HG03439 (cell line): ENCODE measurements at regions not wholly inside any gene's neighbourhood (a gene's known extent, or its start where the extent isn't known, plus 50 kb on each side); places are given as distances from the start of the nearest gene placed in this dataset.

Source experiments
- ATAC-seq: cut with Tn5 transposase; IDR thresholded peaks from one replicate; pipeline ENCODE4 v1.9.1; 2021; ENCODE audit warnings: mild to moderate bottlenecking, moderate library complexity; ENCODE audit not compliant: unreplicated experiment

GRCh38 chr17:77361986-77362620 lies 221.3 kb downstream of the SEC14L1 start:
- no peak for ATAC-seq

DNA sequence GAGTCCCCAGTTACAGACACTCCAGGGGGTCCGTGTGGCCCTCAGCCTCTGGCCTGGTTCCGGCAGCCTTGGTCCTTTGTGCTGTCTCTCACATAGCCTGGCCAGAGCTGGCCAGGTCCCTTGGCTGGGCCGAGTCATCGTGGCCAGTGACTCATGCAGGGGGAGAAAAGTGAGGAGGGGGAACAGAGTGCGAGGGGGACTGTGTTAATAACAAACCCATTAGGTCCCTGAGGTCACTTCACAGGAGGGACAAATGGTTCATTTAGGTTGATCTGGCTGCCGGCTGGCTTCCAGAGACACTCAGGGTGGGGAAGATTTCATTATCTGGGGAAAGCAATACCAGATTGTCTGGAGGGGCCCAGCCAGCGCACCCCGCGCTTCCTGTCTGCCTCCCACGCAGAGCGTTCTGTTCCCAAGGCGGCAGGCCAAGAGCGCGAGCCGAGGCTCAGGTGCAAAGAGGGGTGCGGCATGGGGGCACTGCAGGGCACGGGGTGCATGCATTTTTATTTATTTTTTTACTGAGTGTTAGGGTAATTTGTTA lies 223.1 kb downstream of the SEC14L1 start:
- no peak for ATAC-seq

- ATAC-seq, result no peak
Measured at GRCh38 chr17:77364381-77364911, 223.7 kb downstream of the SEC14L1 start.

- no peak for ATAC-seq
Measured at GRCh38 chr17:77364941-77365583, 224.3 kb downstream of the SEC14L1 start.

DNA sequence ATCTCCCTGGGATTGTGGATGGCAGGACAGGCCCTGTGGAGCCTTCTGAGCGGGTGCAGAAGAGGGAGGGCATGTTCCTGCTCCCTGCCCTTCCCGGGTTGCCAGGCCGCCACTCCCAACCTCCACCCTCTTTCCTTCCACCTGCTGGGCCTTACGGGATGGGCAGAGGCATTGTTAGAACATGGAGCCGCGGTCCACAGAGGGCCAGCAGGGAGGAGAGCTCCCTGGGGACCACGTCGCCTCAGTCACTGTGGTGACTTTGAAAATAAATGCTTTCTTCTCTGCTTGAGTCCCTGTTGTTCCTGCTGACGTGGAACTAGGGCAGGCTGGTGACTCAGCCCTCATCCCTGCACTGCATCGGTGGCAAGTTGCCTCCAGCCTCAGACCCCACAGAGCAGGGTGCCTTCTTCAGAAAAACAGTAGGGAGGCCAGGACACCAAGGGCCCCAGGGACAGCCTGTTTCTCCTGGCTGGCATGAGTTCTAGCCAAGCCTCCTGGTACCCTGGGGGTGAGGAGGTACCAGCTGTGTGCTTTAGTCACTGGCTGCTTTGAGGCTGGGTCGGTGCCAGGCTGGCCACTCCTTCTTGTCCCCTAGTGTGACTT lies 224.9 kb downstream of the SEC14L1 start:
- no peak for ATAC-seq

- no peak for ATAC-seq
Measured at GRCh38 chr17:77366206-77366557, 225.4 kb downstream of the SEC14L1 start.

DNA sequence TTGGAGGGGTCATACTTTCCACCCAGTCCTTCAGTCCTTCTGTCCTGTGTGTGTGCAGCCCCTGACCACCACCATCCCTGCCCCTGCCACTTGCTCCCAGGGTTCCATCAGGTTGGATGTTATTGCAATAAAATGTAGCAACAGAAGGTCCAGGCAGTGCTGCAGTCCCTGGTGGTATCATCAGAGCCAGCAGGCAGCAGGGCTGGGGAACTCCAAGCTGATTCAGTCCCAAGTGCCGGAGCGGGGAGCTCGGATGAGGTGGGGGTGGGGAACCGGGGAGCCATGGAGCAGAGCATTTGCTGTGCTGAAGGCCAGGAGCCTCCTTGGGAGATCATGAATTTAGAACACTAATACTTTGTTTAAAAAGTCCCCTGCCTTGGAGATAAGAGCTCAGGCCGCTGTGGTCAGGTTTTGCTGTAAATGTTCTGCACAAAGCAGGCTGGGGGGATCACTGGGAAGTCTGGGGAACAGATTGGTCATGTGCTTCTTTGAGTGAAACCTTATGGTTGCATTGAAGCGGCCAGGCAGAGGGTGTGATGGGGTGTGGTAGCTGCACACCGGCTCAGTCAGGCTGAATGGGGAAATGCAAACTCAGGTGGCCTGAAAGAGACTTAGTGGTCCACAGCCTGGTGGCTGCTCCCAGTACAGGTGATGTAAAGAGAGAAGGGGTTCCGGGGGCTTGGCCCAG lies 225.9 kb downstream of the SEC14L1 start:
- no peak for ATAC-seq

GRCh38 chr17:77369544-77369971 lies 228.8 kb downstream of the SEC14L1 start:
- no peak for ATAC-seq

DNA sequence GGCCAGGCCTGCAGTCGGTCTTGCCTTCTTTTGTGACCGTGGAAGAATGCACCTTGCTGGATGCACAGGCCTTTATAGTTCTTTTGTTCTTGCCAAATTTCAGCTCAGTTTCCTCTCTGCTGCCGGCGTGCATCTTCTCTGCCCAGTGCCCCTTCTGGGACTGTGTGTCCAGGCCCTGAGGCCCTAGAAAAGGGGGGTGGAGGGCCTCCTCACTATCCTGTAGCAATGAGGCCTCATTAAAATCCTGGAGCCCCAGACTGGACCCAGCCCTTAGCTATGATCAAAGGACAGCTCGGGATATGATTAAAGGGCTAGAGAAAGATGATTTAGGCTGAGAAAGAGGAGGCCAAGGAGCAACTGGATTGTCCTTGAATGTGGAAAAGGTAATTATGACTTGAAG lies 229.8 kb downstream of the SEC14L1 start:
- no peak for ATAC-seq

DNA sequence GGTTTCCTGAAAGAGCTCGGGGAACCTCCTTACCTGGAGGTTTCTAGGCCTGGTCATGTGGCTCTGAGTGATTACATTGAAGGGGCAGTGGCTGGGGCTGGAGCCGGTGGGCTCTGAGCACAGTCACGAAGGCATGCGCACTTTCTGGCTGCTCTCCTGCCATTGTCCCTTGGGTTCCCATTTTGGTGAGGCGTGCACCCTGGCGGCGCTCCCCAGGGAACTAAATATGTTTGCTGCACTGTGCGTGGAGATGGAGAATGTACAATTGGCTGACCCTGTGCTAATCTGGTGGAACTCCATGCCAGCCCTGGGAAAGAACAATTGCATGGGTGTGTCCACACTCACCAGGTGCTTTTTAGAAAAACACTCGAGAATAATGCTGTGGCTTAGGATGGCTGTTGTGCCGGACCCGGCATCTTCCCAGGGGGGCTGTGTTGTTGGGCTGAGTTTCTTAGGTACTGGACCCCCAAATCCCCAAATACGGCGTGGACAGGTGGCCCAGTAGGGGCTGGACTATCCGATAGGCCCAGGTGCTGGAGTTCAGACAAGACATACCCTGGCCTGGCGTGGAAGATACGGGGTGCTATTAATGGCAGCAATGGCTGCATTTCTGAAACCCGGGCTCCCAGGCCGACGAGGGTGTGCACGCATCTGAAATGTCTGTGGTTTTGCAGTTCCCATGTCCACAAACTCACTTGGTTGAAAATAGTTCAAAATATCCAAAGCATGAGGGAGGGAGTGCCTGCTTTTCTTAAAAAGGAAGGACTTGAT lies 230.5 kb downstream of the SEC14L1 start:
- no peak for ATAC-seq

DNA sequence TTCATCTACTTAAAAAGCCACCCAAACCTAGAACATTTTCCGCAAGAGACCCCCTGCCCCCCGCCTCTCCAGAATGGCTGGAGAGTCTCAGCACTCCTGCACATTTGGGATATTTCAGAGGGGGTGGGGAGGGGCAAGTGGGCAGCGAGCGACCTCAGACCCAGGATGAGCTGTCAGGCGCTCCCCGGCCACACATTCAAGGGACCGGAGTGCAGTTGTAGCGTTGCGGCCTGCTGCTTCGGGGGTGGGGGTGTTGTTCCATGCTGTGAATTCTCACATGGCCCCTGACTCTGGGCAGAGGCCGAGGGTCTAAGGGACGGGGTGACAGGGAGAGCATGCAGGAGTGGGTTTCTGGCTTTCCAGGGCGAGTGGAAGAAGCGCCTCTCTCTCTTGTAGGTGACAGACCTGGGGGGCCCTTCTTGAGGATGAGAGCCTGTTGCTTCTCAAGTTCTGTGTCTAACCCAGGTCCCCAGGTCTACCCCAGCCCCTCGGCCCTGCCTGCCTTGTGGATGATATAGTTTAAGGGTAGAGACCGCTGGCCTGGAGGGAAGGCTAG lies 231.2 kb downstream of the SEC14L1 start:
- no peak for ATAC-seq

DNA sequence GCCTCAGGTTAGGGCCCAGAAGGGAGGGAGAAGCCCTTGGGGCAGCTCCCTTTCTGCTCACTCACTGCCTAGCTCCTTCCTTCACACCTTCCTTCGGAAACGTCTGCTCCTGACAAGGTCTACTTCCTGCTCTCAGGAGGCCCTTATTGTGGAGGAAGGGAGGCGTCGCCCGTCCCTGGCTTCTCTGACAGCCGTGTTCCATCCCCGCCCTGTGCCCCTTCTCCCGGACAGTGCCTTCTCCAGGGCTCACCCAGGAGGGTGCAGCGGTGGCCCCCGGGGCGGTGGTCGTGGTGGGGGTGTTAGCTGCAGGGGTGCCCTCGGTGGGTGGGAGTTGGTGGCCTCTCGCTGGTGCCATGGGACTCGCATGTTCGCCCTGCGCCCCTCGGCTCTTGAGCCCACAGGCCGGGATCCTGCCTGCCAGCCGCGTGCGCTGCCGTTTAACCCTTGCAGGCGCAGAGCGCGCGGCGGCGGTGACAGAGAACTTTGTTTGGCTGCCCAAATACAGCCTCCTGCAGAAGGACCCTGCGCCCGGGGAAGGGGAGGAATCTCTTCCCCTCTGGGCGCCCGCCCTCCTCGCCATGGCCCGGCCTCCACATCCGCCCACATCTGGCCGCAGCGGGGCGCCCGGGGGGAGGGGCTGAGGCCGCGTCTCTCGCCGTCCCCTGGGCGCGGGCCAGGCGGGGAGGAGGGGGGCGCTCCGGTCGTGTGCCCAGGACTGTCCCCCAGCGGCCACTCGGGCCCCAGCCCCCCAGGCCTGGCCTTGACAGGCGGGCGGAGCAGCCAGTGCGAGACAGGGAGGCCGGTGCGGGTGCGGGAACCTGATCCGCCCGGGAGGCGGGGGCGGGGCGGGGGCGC lies 231.9 kb downstream of the SEC14L1 start:
- peak; percentile 55 for ATAC-seq

DNA sequence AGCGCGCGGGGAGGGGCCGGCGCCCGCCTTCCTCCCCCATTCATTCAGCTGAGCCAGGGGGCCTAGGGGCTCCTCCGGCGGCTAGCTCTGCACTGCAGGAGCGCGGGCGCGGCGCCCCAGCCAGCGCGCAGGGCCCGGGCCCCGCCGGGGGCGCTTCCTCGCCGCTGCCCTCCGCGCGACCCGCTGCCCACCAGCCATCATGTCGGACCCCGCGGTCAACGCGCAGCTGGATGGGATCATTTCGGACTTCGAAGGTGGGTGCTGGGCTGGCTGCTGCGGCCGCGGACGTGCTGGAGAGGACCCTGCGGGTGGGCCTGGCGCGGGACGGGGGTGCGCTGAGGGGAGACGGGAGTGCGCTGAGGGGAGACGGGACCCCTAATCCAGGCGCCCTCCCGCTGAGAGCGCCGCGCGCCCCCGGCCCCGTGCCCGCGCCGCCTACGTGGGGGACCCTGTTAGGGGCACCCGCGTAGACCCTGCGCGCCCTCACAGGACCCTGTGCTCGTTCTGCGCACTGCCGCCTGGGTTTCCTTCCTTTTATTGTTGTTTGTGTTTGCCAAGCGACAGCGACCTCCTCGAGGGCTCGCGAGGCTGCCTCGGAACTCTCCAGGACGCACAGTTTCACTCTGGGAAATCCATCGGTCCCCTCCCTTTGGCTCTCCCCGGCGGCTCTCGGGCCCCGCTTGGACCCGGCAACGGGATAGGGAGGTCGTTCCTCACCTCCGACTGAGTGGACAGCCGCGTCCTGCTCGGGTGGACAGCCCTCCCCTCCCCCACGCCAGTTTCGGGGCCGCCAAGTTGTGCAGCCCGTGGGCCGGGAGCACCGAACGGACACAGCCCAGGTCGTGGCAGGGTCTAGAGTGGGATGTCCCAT lies 232.8 kb downstream of the SEC14L1 start:
- ATAC-seq, result no peak

DNA sequence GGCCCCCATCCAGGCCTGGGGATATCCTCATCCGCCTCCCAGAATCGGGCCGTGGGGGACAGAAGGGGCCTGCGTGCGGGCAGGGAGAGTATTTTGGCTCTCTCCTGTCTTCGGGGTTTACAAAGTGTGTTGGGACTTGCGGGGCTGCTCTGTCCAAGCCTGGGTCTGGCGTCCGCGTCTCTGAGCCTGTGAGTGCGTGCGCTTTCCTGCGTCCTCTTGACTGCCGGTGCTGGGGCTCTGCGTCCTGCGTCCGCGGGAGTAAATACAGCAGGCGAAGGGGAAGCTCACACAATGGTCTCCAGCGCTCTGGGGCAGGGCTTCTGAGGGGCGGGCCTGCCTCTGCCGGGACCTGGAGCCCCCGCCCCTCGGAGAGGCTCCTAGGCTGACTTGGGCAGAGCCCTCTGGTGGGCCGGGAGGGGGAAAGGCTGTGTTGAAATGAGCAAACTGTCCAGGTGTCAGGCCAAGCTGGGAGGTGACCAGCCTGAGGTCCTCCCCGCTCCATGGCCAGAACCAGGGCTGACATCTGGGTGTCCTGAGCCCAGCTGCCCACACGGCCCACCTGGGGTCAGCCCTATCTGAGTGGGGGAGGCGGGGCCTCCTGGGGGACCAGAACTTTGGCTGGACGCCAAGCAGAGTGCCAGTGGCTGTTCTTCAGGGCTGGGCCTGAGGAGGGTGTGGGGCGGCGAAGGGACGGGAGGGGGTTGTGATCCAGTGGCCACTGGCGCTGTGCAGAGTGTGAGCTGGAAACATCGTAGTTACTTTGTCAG lies 233.6 kb downstream of the SEC14L1 start:
- ATAC-seq, result no peak

DNA sequence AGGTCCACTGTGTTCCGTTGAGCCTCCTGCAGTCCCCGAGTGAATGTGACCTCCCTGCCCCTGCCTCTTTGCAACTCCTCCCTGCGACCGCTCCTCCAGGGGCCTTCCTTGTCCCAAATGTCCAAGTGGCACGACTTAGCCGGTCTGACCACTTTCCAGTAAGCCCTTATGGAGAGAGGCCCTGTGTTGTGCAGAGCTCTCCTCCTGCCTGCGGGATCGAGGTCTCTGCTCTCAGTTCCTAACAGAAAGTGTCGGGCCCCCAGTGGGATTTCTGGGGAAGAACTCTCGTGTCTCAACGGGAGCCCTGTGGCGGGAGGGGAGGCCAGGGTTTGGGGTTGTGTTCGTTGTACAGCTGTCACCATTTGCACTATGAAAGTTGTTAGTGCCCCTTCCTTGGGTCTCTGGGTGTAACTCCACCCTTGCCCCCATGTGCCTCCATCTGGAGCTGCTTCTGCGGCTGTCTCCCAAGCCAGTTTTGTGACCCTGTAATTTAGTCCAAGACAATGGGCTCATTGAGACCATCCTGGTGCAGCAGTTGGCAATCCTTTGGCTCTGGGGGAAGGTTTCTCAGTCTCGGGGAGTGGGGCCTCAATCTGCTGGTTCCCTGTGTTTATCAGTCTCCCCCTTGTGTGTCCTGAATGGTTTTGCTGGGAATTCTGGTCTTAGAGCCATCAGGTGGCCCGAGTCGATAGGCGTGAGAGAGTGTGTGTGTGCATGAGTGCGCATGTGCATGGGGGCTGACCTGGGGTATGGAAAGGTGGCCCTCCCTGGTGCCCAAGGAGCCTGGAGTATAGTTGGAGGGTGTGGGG lies 234.5 kb downstream of the SEC14L1 start:
- no peak for ATAC-seq

DNA sequence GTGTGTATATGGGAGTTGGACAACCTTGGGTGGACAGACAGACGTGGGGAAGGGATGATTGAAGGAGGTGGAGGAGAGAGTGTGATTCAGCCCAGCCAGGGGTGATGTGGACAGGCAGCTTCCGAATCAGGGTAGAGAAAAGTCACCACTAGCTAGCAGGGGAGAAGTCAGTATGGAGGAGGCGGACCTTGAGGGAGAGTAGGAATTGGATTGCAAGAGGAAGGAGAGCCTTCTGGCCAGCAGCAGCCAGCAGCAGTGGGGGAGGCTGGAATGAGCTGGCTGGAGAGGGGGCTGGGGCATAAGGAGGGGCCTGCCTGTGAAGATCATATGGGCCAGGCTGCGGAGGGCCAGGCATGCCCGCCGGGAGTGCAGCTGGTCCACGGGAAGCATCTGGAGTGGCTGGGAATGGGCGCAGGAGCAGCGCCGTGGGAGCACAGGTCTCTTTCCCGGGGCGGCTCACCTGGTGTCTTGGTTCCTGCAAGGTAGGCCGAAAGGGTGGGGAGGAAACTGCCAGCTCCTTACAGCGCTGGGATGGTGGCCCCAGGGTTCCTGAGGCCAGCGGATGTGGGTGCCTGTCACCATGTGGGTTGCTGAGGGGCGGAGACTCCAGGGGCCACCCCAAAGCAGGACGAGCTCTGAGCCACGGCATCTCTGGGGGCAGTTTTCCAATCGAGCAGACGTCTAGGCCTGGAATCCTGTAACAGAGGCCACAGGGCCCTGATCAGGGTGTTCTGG lies 235.3 kb downstream of the SEC14L1 start:
- ATAC-seq, result no peak
